GM18873 (cell line): ENCODE measurements at regions not wholly inside any gene's neighbourhood (a gene's known extent, or its start where the extent isn't known, plus 50 kb on each side); places are given as distances from the start of the nearest gene placed in this dataset.

Source experiments
- ATAC-seq: cut with Tn5 transposase; IDR thresholded peaks from one replicate; pipeline ENCODE4 v1.9.1; 2021; ENCODE audit warnings: mild to moderate bottlenecking, moderate library complexity, moderate number of reproducible peaks; ENCODE audit not compliant: unreplicated experiment, low FRiP score

DNA sequence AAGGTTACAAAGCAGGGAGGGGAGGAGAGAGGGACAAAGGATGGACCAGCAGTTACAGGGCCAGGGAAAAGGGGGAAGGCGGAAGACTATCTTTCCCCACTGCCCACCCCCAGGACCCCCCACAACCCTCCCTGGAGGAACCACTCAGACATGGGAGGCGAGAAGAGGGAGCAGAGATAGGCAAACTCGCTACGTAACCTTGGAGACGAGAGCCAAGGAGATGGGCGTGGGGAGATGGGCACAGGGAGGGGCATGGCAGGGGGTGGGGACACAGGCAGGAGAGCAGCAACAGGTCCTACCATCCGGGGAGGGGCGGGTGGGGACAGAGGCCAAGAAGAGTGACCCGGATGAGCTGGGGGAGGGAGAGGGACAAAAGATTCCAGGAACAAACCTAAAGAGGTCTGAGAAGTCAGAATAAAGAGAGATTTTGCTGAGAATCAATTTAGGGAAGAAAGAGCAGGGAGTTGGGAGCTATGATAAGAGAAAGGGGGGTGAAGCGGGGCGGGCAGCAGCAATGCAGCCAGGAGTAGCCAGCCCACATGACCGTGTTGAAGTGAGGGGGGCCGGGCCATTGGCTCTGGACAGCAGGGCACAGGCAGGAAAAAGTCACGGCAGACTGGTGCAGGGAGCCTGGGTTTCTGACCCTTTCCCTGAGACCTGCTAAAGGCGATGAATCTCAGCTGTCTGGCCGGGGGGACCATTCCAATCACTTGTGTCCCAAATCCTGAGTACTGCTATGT lies 128.4 kb downstream of the BUD13 start:
- ATAC-seq: no peak

DNA sequence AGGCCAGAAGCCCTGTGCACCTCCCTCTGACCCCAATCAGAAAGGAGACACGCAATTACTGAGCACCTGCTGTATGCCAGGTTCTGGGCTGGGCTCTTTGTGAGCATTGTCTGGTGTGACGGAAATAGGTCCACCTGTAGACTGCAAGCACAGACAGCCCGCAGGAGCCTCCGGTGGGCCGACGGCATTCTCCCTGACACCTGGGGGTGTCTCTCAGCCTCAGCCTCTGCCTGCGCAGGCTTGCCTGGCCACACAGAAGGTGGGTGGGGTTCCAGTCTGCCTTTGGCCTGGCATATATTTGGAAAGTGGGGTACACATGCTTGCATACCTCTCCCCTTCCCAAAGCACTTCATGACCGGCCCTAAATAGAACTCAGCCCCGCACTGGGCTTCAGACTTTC lies 129.3 kb downstream of the BUD13 start:
- no peak for ATAC-seq

DNA sequence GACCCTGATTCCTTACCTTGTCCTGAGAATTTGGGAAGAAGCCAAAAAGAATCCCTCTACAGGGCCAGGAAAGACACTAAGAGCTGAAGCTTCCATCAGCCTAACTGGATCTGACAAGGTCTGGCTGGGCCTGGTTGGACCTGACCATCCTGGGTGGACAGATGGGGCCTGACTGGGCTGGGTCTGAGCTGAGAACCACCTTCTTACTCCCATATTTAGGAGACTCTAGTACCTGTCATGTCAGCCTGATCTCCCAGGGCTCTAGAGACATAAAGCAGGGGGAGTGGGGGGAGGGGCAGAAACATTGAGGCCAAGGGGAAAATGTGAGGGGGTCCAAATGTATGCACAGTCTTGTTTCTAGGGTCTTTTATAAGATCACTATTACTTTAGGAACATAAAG lies 129.9 kb downstream of the BUD13 start:
- ATAC-seq: no peak

DNA sequence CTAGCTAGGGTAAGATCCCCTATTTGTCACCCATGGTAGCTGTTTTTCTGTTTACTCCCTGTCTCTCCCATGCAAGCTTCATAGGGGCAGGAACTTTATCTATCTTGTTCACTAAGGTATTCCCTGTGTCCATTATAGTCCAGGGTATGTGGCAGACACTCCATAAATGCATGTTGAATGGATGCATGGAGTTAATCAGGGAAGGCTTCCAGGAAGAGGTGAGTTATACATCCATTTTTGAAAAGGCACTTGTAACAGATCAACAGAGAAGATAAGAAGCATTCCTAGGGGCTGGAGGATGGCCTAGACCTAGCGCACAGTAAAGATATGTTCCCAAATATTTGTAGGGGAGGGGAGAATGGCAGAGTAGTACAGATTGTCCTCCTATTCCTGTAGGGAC lies 130.3 kb downstream of the BUD13 start:
- no peak for ATAC-seq

DNA sequence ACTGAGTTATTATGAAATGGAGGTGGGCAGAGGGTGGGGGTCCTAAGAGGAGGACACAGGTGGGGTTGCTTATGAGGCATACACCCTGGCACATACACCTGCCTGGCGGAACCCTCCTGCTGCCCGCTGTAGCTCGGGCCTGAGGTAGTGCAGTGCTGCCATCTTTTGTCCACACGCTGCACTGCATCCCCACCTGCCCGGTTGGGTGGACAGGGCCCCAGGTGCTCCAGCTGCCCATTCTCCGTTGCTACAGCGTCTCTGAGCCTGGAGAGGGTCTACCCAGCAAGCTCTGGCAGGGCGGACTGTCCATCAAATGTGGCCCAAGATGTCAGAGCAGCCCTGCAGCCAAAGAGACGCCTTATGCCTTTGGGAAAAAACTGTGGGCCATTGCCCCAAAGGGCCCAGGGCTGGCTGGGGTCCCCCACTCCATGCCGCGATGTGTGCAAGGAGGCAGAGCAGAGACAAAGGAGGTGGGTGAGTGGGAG lies 131.2 kb downstream of the BUD13 start:
- no peak for ATAC-seq

DNA sequence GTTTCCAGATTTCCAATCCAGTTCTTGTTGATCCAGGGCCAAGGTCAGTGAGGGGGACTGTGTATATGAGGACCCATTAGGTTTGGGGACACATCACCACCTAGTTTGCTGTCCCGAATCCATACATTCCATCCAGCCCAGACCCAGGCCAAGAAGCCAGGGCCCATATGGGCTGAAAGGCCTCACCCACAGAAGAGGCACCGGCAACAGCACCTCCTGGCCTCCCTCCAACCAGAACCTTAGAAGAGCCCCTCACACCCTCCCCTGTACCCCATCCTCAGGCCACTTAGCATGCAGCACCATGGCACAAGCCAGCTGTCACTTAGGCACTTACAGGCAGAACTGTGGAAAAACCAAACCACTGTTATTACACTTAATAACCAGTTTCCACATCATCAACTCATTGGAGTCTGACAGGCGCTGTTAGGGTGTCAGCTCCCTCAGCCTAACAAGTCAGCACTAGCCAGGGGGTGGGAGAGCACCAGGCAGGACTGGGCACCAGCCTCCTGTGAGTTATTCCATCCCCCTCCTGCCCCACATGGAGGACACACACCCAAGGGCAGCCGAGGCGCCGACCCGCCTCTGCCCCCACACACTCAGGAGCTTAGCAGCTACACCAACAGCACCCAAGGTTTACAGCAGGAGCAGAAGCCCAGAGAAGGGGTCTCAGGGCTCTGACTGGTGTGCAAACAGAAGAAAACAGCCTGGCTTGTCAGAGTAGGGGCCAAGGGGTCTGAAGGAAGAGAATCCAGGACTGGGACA lies 132.0 kb downstream of the BUD13 start:
- no peak for ATAC-seq

DNA sequence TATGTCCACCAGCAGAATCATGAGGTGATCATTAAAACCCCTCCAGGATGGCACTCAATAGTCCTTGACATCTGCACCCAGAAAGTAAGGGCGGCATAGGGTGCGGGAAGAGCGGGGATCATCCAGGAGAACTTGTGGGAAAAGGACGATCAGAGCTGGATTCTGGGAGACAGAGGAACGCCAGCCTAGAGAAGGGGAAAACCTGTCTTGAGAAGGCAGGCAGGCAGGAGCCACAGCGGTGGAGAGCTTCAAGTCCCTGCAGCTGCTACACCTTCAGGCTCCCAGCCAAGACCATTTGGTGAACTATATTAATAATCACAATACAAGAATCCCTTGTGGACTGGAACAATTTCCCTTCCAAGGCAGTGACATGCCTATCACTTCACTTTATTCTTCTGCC lies 134.3 kb downstream of the BUD13 start:
- ATAC-seq: no peak

DNA sequence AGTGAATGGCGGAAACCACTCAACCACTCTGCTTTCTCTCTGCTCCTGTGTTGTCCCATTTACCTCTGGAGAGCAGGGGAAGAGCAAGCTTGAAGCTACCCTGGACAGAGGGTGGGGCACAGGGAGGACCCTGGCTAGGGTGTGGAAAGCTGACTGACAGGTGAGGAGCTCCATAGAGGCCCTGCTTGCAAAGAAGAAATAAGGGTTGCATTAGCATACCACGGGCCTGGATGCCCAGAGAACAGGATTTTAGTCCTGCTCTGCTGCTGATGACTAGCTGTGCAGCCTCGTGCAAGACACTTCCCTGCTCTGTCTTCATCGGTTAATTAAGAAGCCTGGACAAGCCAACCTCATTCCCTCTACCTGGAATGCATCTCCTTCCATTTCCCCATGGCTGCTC lies 135.0 kb downstream of the BUD13 start:
- no peak for ATAC-seq

DNA sequence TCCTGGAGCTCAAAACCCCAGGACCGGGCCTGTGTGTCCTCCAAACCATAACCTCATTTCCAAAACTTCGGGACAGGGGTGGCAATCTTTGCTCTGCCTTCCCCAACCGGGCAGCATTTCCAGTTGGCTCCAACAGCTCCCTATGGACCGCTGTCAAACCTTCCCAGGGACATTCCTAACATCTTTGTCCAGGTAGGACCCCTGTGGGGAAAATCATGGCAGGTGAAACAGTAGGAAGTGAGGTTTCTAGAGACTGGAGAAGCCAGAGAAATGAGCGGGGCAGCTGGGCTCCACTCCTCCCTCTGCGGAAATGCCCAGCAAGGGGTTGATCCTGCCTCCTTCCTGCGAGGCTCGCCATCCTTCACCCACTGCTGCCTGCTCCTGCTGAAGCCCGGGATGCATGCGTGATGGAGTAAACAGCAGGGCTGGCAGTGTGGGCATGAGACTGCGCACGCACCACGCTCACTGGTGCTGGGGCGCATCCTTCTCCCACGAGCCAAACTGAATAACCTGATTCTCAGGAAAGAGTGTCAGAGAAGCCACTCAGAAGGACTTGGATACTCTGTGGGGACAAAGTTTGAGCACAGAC lies 136.4 kb downstream of the BUD13 start:
- ATAC-seq: no peak

DNA sequence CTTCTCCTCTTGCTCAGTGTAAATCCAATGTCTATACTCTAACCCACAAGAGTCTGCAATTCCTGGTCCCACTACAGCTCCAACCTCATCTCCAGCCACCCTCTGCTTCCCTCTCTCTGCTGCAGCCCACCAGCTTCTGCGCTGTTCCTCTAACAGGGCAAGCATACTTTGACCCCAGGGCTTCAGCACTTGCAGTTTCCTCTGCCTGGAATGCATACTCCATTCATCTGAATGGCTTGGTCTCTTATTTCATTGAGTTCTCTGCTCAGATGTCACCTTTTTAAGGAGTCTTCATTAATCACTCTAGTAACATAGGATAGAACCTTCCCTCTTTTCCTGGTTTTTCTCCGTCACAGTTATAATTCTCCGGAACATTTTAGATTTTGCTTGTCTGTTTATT lies 141.6 kb downstream of the BUD13 start:
- ATAC-seq: no peak

DNA sequence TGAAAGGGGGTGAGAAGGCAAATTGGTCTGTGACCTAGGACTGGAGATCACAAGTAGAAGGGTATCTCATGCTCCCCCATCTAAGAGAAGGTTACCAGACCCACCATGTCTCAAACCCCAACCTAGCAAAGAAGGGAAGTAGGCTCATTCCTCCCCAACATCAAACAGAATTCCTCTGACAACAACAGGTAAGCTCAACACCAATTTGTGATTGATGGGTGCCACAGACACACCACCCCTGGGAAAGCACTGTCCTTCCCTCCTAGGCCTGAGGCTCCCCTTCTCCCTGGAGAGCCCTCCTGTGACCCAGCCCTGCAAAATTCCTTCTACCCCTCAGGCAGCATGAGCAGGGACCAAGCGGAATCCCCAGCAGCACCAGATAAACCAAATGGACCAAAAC lies 154.3 kb downstream of the BUD13 start:
- no peak for ATAC-seq

DNA sequence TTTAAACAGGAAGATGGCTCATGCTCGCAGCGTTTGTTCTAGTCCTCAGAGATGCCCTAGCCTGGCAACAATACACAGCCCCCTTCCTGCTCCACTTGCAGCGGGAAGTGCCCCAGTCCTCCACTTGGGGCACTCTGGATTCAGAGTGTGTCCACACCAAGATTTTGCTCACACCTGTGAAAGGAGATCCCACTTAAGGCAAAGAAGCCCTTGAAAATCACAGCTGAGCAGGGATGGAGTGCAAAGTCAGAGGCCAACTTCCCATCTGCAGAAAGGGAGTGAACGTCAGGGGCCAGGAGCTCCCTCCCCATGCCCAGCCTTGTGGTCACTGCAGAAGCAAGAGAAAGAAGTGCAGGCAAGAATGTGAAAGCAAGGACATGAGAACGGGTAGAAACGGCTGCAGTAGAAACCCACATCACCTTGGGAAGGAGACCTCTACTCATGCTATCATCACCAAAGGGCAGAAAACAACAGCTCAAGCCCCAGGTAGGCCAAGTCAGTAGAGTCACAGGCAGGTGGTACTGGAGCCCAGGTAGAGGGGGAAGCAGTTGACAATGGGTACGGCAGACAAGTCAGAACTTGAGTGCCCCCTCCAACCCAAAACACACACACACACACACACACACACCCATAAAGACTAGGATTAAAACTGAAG lies 157.4 kb downstream of the BUD13 start:
- no peak for ATAC-seq

DNA sequence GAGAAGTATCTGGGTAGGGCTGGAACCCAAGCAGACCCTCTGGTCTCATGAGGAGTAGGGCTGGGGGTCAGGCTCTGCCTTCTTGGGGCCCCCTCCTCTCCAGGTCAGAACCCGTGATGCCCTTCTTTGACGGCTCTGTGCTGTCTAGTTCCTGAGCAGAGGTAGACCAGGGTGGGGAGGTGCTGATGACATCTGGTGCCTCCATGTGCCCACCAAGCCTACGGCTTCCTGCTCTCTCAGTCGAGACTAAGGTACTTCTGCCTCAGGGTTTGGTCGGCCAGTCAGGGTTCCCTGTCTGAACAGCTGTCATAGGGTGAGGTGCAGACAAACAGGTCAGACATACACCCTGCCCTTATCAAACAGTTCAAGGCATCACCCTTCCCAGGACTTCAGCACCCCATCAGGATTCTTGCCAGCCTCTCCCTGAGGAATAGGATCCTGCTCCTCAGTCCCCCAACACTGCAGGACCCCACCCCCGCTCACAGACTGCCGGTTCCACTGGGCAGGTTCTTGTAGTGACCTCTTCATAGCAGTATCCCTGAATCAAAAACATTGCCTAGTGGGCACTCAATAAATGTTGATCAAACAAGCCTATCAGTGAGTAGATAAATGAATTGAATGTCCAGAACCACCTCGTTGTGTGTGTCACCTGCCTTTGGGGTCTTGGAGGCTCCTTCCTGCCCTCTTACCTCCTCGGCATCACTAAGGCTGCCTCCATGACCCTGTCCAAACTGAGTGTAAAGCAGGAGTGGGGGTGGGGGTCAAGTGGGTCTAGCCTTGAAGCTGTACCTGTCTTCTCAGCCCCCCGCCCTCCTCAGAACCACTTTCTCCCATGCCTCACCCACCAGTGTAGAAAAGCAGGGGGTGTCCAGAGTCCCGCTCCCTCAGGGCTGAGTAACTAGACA lies 158.2 kb downstream of the BUD13 start:
- no peak for ATAC-seq

DNA sequence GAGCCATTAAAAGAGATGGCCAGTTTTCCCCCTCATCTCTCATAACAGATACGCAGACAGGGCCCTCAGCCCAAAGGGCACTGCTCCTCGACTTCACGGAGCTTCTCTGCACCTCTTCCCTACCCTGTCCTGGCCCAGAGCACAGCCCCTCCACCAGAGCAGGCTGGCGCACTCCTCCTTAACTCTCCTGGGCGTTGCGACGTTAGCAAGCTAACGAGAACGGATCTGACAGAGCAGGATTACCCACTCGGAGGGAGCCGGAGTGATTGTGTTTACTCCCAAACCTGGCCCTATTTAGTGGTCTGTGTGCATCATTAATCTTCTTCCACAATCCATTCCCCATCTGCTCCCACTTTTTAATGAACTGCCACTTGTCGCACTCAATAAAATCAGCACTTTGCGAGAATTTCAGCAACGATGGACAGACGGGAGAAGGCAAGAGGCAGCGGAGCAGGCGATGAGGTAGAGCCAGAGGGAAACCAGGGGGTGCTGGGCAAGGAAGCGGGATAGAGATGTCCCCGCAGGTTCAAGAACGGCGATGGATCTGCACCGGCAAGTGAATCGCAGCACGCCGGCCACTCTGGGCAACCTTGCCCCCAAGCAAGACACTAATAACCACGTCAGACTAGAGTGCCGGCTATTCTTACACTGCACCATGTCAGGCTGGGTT lies 159.4 kb downstream of the BUD13 start:
- no peak for ATAC-seq

DNA sequence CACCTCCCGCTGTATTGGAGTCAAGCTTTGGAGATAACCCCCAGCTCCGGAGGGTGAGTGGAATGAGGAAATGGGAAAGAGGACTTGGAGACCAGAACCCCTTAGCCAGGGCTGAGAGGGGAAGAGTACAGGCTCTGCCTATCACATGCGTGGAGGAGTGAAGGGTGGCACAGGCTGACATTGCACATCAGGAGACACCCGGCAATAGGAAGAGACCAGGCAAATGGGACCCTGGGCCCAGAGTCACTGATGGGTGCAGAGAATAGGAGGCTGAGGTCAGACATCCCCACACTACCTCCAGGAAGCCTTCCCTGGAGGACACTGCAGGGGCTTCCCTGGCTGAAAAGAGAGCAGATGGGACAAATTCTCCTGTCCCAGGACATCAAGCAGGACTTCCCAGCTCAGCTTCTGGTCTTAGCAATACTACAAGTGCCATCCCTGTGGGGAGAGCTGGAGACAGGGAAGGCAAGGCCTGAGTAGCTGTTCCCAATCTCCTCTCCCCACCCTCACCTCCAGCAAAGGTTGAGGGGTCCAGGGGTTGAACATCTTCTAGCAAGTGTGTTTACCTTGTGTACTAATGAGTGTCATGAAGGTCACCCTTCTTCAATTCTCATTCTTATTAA lies 160.7 kb downstream of the BUD13 start:
- no peak for ATAC-seq

DNA sequence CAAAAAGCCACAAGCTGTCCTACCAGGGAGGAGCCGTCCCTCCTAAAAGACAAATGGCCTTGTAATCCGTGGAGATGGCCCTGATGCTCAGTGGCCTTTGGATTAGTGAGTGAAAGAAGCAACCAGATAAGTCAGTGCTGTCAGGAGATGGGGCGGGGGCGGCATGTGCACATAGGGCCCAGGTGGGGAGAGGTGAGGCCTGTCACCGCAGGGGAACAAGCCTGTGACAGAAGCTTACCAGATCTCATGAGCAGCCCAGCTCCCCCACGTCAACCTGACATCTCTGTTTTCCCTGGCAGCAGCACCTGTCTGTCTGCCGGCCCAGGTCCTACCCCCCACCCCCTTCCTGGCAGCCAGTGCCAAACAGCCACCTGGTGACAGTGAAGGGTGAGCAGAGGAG lies 162.6 kb downstream of the BUD13 start:
- ATAC-seq: no peak

DNA sequence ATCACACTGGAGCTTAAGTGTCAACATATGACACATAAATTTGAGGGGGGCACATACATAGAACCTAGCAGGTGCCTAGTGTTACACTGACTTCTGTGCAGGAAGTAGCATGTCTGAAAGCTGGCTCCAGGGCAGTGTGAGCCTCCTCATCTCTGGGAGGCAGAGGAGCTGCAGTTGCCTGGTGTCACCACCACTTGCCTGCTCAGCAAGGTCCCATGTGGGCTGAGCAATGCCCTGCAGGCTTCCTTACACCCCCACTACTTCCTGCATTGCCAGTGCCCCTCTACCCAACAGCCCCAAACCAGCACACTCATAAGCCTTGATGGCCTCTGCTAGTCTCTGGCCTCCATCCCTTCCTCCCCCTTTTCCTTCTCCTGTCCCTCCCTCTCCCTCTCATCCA lies 165.8 kb downstream of the BUD13 start:
- ATAC-seq: no peak

DNA sequence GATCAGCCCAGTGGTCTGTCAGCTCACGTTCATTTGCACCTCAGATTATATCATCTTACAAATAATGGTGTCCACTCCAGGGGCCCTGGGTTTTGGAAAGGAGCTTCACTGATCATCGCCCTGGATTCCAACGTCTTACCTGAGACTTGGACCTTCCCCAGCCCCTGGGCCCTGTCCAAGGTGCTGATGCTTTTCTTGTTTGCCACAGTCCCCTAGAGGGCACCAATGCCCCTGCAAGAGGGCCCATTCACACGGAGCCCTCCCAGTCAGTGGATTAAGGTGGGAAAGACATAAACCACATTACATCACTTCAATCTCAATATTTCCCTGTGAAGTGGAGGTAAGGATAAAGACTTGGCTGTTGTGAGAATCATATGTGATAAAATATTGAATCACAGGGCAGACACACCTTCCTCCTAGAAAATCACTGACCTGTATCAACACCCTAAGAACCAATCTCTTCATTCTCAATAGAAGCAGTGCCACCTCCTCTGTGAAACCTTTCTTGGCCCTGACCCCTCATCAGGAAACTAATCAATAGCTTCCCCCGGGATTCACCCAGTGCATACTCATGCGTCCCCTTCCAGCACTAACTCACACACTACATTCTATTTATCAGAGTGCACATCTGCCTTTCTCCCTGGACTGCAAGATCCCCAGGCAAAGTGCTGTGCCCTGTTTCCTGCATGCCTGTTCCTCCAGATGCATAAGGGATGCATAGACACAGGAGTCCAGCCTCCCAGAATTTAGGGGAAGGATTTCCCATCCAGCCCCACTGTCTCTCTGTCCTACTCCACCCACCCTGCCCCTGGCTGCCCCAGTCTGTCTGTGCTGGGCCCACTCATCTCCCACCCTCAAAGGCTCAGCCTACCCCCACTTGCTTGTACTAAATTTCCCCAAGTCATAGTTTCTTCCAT lies 167.0 kb downstream of the BUD13 start:
- ATAC-seq: no peak
